H1 (cell line): ENCODE measurements at regions not wholly inside any gene's neighbourhood (a gene's known extent, or its start where the extent isn't known, plus 50 kb on each side); places are given as distances from the start of the nearest gene placed in this dataset.

Source experiments
- CTCF ChIA-PET: fragments of 300-600 bp; sonication (Branson Sonifier 250); formaldehyde crosslinking; loops from one replicate; lab custom pipeline; 2021; ENCODE audit not compliant: partially characterized antibody; lab: Charles Lee
- POLR2A ChIA-PET: fragments of 300-600 bp; sonication (Branson Sonifier 250); formaldehyde crosslinking; loops from one replicate; lab custom pipeline; 2021; ENCODE audit warnings: inconsistent platforms; ENCODE audit not compliant: partially characterized antibody; lab: Charles Lee
- DNase-seq, 2 experiments: peaks; one replicate each; pipeline versions ENCODE4 v3.0.0 to v3.0.0-alpha.2; 2010 to 2022; ENCODE audit warnings: low spot score in 2 of 2, low read depth in 1 of 2, mixed read lengths in 1 of 2
- FAIRE-seq: peaks from 2 replicates; lab custom pipeline; 2011; peaks lifted over from hg19 to GRCh38; lab: Jason Lieb, UNC
- H2AFZ ChIP-seq: 2 replicates; pipeline ENCODE4 v1.8.1; 2012; ENCODE audit warnings: low read length, inconsistent platforms
- H2AK5ac ChIP-seq: 2 replicates; pipeline ENCODE4 v1.6.1; 2013; ENCODE audit warnings: low read depth, low read length
- H2BK120ac ChIP-seq: replicated peaks from 2 replicates; pipeline ENCODE3; 2013; ENCODE audit warnings: low read depth, low read length, inconsistent platforms
- H2BK12ac ChIP-seq: 2 replicates; pipeline ENCODE4 v1.6.1; 2013; ENCODE audit warnings: low read depth, low read length
- H2BK15ac ChIP-seq: 2 replicates; pipeline ENCODE4 v1.6.1; 2013; ENCODE audit warnings: low read length
- H2BK20ac ChIP-seq: 2 replicates; pipeline ENCODE4 v1.6.1; 2013; ENCODE audit warnings: low read length
- H2BK5ac ChIP-seq: 2 replicates; pipeline ENCODE4 v1.6.1; 2013; ENCODE audit warnings: low read depth, low read length
- H3K14ac ChIP-seq: 2 replicates; pipeline ENCODE4 v1.6.1; 2013; ENCODE audit warnings: inconsistent platforms; ENCODE audit not compliant: insufficient read length
- H3K18ac ChIP-seq: 2 replicates; pipeline ENCODE4 v1.6.1; 2013; ENCODE audit warnings: low read length; ENCODE audit errors: extremely low read depth
- H3K23ac ChIP-seq: 2 replicates; pipeline ENCODE4 v1.6.1; 2013; ENCODE audit warnings: inconsistent platforms; ENCODE audit not compliant: insufficient read length
- H3K23me2 ChIP-seq: 2 replicates; pipeline ENCODE4 v1.6.1; 2013; ENCODE audit warnings: low read depth, low read length
- H3K27ac ChIP-seq: 2 replicates; pipeline ENCODE4 v1.6.1; 2011; ENCODE audit warnings: low read depth, low read length, inconsistent platforms
- H3K27me3 ChIP-seq, 4 experiments: replicated peaks in 1 of 4; 1 replicate in 1 of 4; 2 replicates in 3 of 4; pipeline versions ENCODE4 v1.6.1 to v1.8.1; 2011 to 2013; ENCODE audit warnings: low read length in 3 of 4, mild to moderate bottlenecking in 3 of 4, inconsistent platforms in 2 of 4, mixed read lengths in 2 of 4, moderate library complexity in 1 of 4; ENCODE audit not compliant: control insufficient read depth in 3 of 4, insufficient read depth in 3 of 4; ENCODE audit errors: extremely low read depth in 1 of 4
- H3K36me3 ChIP-seq, 4 experiments: 2 replicates each; pipeline versions ENCODE4 v1.6.1 to v1.8.1; 2011 to 2013; ENCODE audit warnings: mild to moderate bottlenecking in 4 of 4, low read length in 3 of 4, moderate library complexity in 2 of 4, control low read depth in 1 of 4, inconsistent platforms in 1 of 4; ENCODE audit not compliant: insufficient read depth in 4 of 4, control insufficient read depth in 2 of 4
- H3K4ac ChIP-seq: replicated peaks from 2 replicates; pipeline ENCODE3; 2013; ENCODE audit warnings: low read length, low read depth, mixed read lengths, inconsistent platforms; ENCODE audit not compliant: insufficient read length
- H3K4me1 ChIP-seq, 4 experiments: replicated peaks in 1 of 4; 1 replicate in 1 of 4; 2 replicates in 3 of 4; pipeline versions ENCODE4 v1.6.1 to v1.8.1; 2011 to 2013; ENCODE audit warnings: low read length in 3 of 4, inconsistent platforms in 2 of 4, mixed read lengths in 1 of 4; ENCODE audit not compliant: insufficient read depth in 4 of 4, control insufficient read depth in 3 of 4
- H3K4me2 ChIP-seq, 2 experiments: 2 replicates each; pipeline versions ENCODE4 v1.6.1 to v1.8.1; 2011 to 2013; ENCODE audit warnings: low read depth in 2 of 2, low read length in 2 of 2, control low read depth in 1 of 2, inconsistent platforms in 1 of 2, mild to moderate bottlenecking in 1 of 2; ENCODE audit not compliant: insufficient read depth in 1 of 2
- H3K4me3 ChIP-seq, 4 experiments: fragments of 200-600, 300-600 bp in 1 of 4; sonication (generic), shearing (Covaris generic), sonication (Bioruptor Twin) in 1 of 4; 2 replicates each; pipeline versions ENCODE4 v1.5.1 to v1.8.1; 2011 to 2016; ENCODE audit warnings: low read length in 4 of 4, low read depth in 3 of 4, control low read depth in 2 of 4, inconsistent platforms in 2 of 4, mild to moderate bottlenecking in 2 of 4, mixed read lengths in 1 of 4, moderate library complexity in 1 of 4; ENCODE audit not compliant: insufficient read depth in 2 of 4; ENCODE audit errors: extremely low read depth in 1 of 4
- H3K56ac ChIP-seq: replicated peaks from 2 replicates; pipeline ENCODE3; 2013; ENCODE audit warnings: low read depth, mild to moderate bottlenecking, mixed read lengths, low read length, inconsistent platforms; ENCODE audit not compliant: insufficient read length
- H3K79me1 ChIP-seq: 2 replicates; pipeline ENCODE4 v1.6.1; 2013; ENCODE audit warnings: low read depth, low read length, control low read depth
- H3K79me2 ChIP-seq, 2 experiments: 2 replicates each; pipeline versions ENCODE4 v1.6.1 to v1.8.1; 2012 to 2013; ENCODE audit warnings: low read length in 2 of 2, mild to moderate bottlenecking in 2 of 2, inconsistent platforms in 1 of 2; ENCODE audit not compliant: insufficient read depth in 2 of 2, control insufficient read depth in 1 of 2
- H3K9ac ChIP-seq, 4 experiments: replicated peaks in 1 of 4; 1 replicate in 1 of 4; 2 replicates in 3 of 4; pipeline versions ENCODE4 v1.6.1 to v1.8.1; 2011 to 2013; ENCODE audit warnings: low read depth in 3 of 4, low read length in 3 of 4, control low read depth in 2 of 4, mild to moderate bottlenecking in 2 of 4, moderate library complexity in 2 of 4, inconsistent platforms in 1 of 4; ENCODE audit errors: extremely low read depth in 1 of 4
- H3K9me3 ChIP-seq, 2 experiments: 2 replicates each; pipeline versions ENCODE4 v1.6.1 to v1.8.1; 2012 to 2013; ENCODE audit warnings: mild to moderate bottlenecking in 2 of 2, moderate library complexity in 2 of 2, control low read depth in 1 of 2, inconsistent platforms in 1 of 2, low read depth in 1 of 2, low read length in 1 of 2, mixed read lengths in 1 of 2; ENCODE audit not compliant: insufficient read depth in 2 of 2
- H4K20me1 ChIP-seq, 2 experiments: replicated peaks in 1 of 2; 2 replicates each; pipeline versions ENCODE3 to v1.8.1; 2011 to 2013; ENCODE audit warnings: inconsistent platforms in 2 of 2, low read length in 2 of 2, mild to moderate bottlenecking in 1 of 2; ENCODE audit not compliant: insufficient read depth in 2 of 2, control insufficient read depth in 1 of 2
- H4K5ac ChIP-seq: 2 replicates; pipeline ENCODE4 v1.6.1; 2013; ENCODE audit warnings: low read length, low read depth, mixed read lengths, inconsistent platforms; ENCODE audit not compliant: insufficient read length
- H4K8ac ChIP-seq: 2 replicates; pipeline ENCODE4 v1.8.0; 2013; ENCODE audit warnings: mild to moderate bottlenecking, moderate library complexity, low read length, inconsistent platforms; ENCODE audit not compliant: insufficient read depth; ENCODE audit errors: extremely low read depth
- H4K91ac ChIP-seq: replicated peaks from 2 replicates; pipeline ENCODE3; 2013; ENCODE audit warnings: low read length, mixed read lengths, inconsistent platforms; ENCODE audit not compliant: insufficient read length
- SP2 ChIP-seq: IDR thresholded peaks from 2 replicates; pipeline ENCODE4 v1.6.1; 2012; ENCODE audit warnings: mild to moderate bottlenecking, low read length, inconsistent platforms
- TAF1 ChIP-seq: IDR thresholded peaks from 2 replicates; pipeline ENCODE4 v1.6.1; 2011; ENCODE audit warnings: mild to moderate bottlenecking, low read depth, low read length
- WGBS, 2 experiments: shearing (Covaris generic) in 1 of 2; methylation state at CpG; one replicate each; pipeline versions ENCODE4 v1.1.6 to v1.1.7; 2013 to 2015; ENCODE audit warnings: low lambda C conversion rate in 2 of 2, mixed read lengths in 2 of 2, inconsistent platforms in 1 of 2, low coverage in 1 of 2, missing lambda C conversion rate in 1 of 2; ENCODE audit not compliant: insufficient replicate concordance in 2 of 2, insufficient coverage in 1 of 2, insufficient read length in 1 of 2; ENCODE audit errors: extremely low coverage in 1 of 2, missing lambda C conversion rate in 1 of 2; 5-methylcytosine and 5-hydroxymethylcytosine counted together

GRCh38 chr15:81911022-81911971 lies 134.5 kb downstream of the MEX3B start:
- no peaks in the 10 kb centered on the region for H3K9me3 ChIP-seq
- no peaks in the 10 kb centered on the region for H3K79me1 ChIP-seq
- H3K4me1 ChIP-seq = peaks cover 0 to 6% (median 3%) of the 10 kb centered on the region in 4 experiments; a peak in 3 of 7 replicates
- H3K4me2 ChIP-seq = 0 out of 4 replicates have a peak overlapping the region, but pooled peaks of 1 of the 2 experiments have one; percentile 30
- 90% methylated on average over 8 of the region's 8 CpGs; no CpG with 5 or more reads in 1 of the 2 experiments for WGBS, 2 experiments
- H2BK120ac ChIP-seq = no peak overlapping the region
- no peak overlapping the region for H3K4ac ChIP-seq
- no peak overlapping the region for H4K8ac ChIP-seq
- no peak overlapping the region for H3K56ac ChIP-seq
- CTCF ChIA-PET = interaction anchor here (0.6 to 1.2 kb wide), 4 partner anchors 27 to 97 kb away, joined by 3 read pairs; no protein-coding TSS in a partner anchor
- no peak overlapping the region for H3K9ac ChIP-seq
- no peak overlapping the region for H2AFZ ChIP-seq
- no peak overlapping the region for H4K5ac ChIP-seq
- H2BK5ac ChIP-seq = no peak overlapping the region
- no peak for DNase-seq
- no peak overlapping the region for H2AK5ac ChIP-seq
- no peaks in the 10 kb centered on the region; the same call in 1 of the 2 replicates for H3K23me2 ChIP-seq
- no peak overlapping the region for H3K18ac ChIP-seq
- H4K91ac ChIP-seq = no peak overlapping the region
- no peaks in the 10 kb centered on the region for H4K20me1 ChIP-seq
- no peaks in the 10 kb centered on the region; a peak in 1 of 8 replicates for H3K36me3 ChIP-seq
- FAIRE-seq = no peak
- no peak overlapping the region for H3K4me3 ChIP-seq
- H2BK12ac ChIP-seq = no peak overlapping the region
- POLR2A ChIA-PET = no interaction called here
- no peak overlapping the region for H3K27ac ChIP-seq
- no peaks in the 10 kb centered on the region for H3K79me2 ChIP-seq
- H3K27me3 ChIP-seq = no peaks in the 10 kb centered on the region
- no peak overlapping the region for H3K23ac ChIP-seq
- H2BK15ac ChIP-seq = no peak overlapping the region
- no peak overlapping the region for H2BK20ac ChIP-seq
- H3K14ac ChIP-seq = no peak overlapping the region
- TF ChIP-seq SP2 (no peak), TAF1 (no peak)
